ENCODE measurements at regions not wholly inside any gene's neighbourhood (a gene's known extent, or its start where the extent isn't known, plus 50 kb on each side); places are given as distances from the start of the nearest gene placed in this dataset.

DNA sequence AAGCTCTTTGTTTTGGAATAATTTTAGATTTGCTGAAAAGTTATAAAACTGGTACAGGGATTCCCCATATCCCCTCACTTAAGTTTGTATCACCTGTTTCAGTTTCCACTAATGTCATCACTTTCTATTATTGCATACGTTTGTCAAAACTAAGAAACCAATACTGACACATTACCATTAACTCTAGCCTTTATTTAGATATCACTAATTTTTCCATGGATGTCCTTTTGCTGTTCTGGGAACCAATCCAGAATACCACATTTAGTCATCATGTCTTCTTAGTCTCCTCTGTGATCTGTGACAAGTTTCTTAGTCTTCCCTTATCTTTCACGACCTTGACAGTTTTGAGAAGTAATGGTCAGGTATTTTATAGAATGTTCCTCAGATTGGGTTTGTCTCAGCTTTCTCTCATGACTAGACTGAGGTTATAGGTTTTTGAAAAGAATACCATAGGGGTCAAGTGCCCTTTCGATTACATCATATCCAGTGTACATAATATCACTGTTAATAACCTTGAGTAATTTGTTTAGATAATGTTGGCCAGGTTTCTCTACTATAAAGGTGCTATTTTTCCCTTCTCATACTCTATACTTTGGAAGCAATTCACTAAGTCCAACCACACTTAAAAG lies 51.9 kb upstream of the NMUR2 start:
- no peak for TF ChIP-seq CTCF (IDR thresholded peaks at IDR 0.05)
- ATAC-seq, result no peak
- no peaks in the 10 kb centered on the region for H3K36me3 ChIP-seq
- H3K27me3 ChIP-seq, result peaks cover 0 to 8% (median 0%) of the 10 kb centered on the region in 7 donors
- no peak overlapping the region for H3K4me3 ChIP-seq
- no peaks in the 10 kb centered on the region for H3K4me1 ChIP-seq
- H3K27ac ChIP-seq, result no peak overlapping the region
- intact Hi-C loops (cut with DNase I), result no loop called here
- DNase-seq, result no peak
- 69 to 79% methylated on average over 3 of the region's 3 CpGs for WGBS, 2 donors
- no peaks in the 10 kb centered on the region for H3K9me3 ChIP-seq

DNA sequence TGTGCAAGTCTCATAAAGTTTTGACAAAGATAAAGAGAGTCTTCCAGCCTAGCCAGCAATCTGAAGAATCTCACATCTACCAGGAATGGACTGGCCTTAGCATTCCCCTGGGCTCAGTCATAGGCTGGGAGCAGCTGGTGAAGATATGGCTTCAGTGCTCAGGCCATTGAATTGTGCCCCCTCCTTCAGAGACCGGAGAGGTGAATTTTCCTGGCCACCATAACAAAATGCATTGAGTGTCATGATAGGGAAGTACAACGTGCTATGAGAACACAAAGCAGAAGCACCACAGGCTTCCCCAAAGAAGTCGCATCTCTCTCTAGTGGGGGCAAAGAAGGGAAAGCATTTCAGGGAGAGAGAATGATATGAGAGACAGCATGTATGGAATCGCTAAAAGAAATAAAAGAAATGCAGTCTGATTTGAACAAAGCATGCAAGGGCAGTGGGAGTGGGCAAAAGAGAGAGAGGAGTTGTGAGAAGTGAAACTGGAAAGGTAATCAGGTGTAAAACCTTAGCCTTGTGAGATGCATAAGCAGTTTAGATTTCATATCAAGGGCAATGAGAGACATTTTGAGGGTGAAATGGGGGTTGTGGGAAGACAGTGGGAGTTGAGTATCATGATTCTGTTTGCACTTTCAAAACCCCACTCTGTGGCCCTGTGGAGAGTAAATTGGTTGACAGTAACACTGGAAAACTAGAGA lies 57.1 kb upstream of the NMUR2 start:
- Histone ChIP-seq H3K4me3 (no peak overlapping the region), H3K27me3 (peaks cover 0 to 8% (median 0%) of the 10 kb centered on the region in 7 donors), H3K27ac (no peak overlapping the region), H3K36me3 (no peaks in the 10 kb centered on the region), H3K4me1 (peaks cover 0 to 15% (median 0%) of the 10 kb centered on the region in 9 donors), H3K9me3 (no peaks in the 10 kb centered on the region)
- DNase-seq (no peak), ATAC-seq (peak in 2 of 8 donors; percentile 32 to 49)
- WGBS, 2 donors, result 42 to 83% methylated on average over 4 of the region's 4 CpGs
- intact Hi-C loops (cut with DNase I), result no loop called here
- TF ChIP-seq CTCF (IDR thresholded peaks at IDR 0.05), result peak in 3 of 9 donors; percentile 29 to 40 (median 36)

DNA sequence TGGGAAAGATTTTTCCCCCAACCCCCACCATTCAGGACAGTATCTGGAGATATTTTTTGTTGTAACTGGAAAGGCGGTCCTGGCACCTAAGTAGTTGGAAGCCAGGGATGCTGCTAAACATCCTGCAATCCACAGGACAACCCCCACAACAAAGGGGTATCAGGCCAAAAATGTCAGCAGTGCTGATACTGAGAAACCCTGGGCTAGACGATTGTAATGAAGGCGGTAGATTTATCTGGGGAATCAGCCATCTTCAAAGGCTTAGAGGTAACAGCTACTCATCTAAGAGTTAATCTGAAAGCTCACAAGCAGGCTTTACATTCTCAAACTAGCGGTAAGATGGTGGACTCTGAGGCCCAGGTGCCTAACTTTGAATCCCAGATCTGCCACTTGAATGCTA lies 59.0 kb upstream of the NMUR2 start:
- no peaks in the 10 kb centered on the region for H3K36me3 ChIP-seq
- DNase-seq, result no peak
- peaks cover 0 to 15% (median 0%) of the 10 kb centered on the region in 9 donors for H3K4me1 ChIP-seq
- no peak overlapping the region for H3K4me3 ChIP-seq
- no peaks in the 10 kb centered on the region for H3K9me3 ChIP-seq
- TF ChIP-seq CTCF (IDR thresholded peaks at IDR 0.05), result no peak
- no peak for ATAC-seq
- intact Hi-C loops (cut with DNase I), result no loop called here
- no peaks in the 10 kb centered on the region for H3K27me3 ChIP-seq
- H3K27ac ChIP-seq, result no peak overlapping the region
- WGBS, 2 donors, result 60 to 87% methylated on average over 4 of the region's 4 CpGs

DNA sequence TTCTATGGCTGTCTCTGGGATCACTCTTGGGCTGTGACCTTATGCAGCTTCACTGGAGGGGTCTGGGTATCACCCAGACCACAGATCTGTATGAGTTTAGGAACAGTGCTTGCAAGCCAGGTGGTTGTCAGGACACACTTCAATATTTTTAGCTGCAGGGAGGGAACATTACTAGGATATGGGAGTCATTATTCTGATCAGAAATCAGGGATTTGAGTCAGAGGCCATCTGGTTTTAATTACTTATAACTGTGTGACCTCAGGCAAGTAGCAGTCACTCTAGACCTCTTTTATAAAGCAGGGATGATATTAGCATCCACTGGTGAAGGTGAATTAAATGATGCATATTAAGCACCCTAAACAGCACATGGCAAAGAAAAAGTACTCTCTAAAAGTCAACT lies 60.1 kb upstream of the NMUR2 start:
- no peaks in the 10 kb centered on the region for H3K9me3 ChIP-seq
- DNase-seq (no peak), ATAC-seq (peak in 1 of 8 donors; percentile 27)
- TF ChIP-seq CTCF (IDR thresholded peaks at IDR 0.05), result no peak
- H3K4me3 ChIP-seq, result no peak overlapping the region
- H3K36me3 ChIP-seq, result no peaks in the 10 kb centered on the region
- no peaks in the 10 kb centered on the region for H3K27me3 ChIP-seq
- H3K27ac ChIP-seq, result peak overlapping the region in 1 of 10 donors; percentile 49
- intact Hi-C loops (cut with DNase I), result no loop called here
- peaks cover 0 to 15% (median 0%) of the 10 kb centered on the region in 9 donors for H3K4me1 ChIP-seq

All from heart right ventricle (tissue), 16 donors.